Astrocyte of the spinal cord (primary cell): ENCODE measurements at regions not wholly inside any gene's neighbourhood (a gene's known extent, or its start where the extent isn't known, plus 50 kb on each side); places are given as distances from the start of the nearest gene placed in this dataset.
A peak's percentile ranks its signal among the peaks of the same experiment; 100 is the strongest.

ENCODE experiments used
- DNase-seq: peaks from one replicate; pipeline ENCODE4 v3.0.0; 2011; ENCODE audit warnings: low read depth, low spot score
- H3K4me3 ChIP-seq: 2 replicates; pipeline ENCODE4 v1.5.1; 2011; ENCODE audit warnings: low read depth, mild to moderate bottlenecking, low read length, moderate library complexity
- CTCF ChIP-seq: IDR thresholded peaks from 2 replicates; pipeline ENCODE4 v1.5.1; 2012; ENCODE audit warnings: low read depth, mild to moderate bottlenecking, low read length, inconsistent platforms
- in situ Hi-C: cut with HindIII; loops from 2 replicates; pipeline ENCODE4 v1.10.0; 2017; ENCODE audit warnings: low sequenced_read_pairs

- H3K4me3 ChIP-seq: no peak overlapping the region
- in situ Hi-C loops: no loop called here
- TF ChIP-seq CTCF: no peak
- DNase-seq: no peak
Measured at GRCh38 chr1:67898033-67898726, 64.9 kb upstream of the GNG12 start.

GRCh38 chr1:67897270-67897949, 64.1 kb upstream of the GNG12 start:
- no peak for TF ChIP-seq CTCF
- no peak overlapping the region for H3K4me3 ChIP-seq
- peak; percentile 69 for DNase-seq
- in situ Hi-C loops: no loop called here

GRCh38 chr1:67896826-67897225, 63.6 kb upstream of the GNG12 start:
- TF ChIP-seq CTCF: no peak
- no peak for DNase-seq
- in situ Hi-C loops: no loop called here
- no peak overlapping the region for H3K4me3 ChIP-seq

GRCh38 chr1:67894981-67895735, 61.9 kb upstream of the GNG12 start:
- TF ChIP-seq CTCF: no peak
- H3K4me3 ChIP-seq: no peak overlapping the region
- DNase-seq: no peak
- in situ Hi-C loops: no loop called here

- no peak for TF ChIP-seq CTCF
- in situ Hi-C loops: no loop called here
- no peak overlapping the region for H3K4me3 ChIP-seq
- DNase-seq: no peak
Measured at GRCh38 chr1:67893126-67893495, 59.8 kb upstream of the GNG12 start.

GRCh38 chr1:67892476-67893125, 59.3 kb upstream of the GNG12 start:
- peak; percentile 43 for DNase-seq
- in situ Hi-C loops: no loop called here
- no peak for TF ChIP-seq CTCF
- no peak overlapping the region for H3K4me3 ChIP-seq
